Renal cortex interstitium (tissue), 11 donors: ENCODE measurements at regions not wholly inside any gene's neighbourhood (a gene's known extent, or its start where the extent isn't known, plus 50 kb on each side); places are given as distances from the start of the nearest gene placed in this dataset.

Experiments used
- DNase-seq, 11 donors: peaks; one replicate each; pipeline ENCODE4 v3.0.0-alpha.2; 2013; ENCODE audit warnings: low read depth in 9 of 11, low spot score in 4 of 11; ENCODE audit errors: extremely low read depth in 1 of 11

DNA sequence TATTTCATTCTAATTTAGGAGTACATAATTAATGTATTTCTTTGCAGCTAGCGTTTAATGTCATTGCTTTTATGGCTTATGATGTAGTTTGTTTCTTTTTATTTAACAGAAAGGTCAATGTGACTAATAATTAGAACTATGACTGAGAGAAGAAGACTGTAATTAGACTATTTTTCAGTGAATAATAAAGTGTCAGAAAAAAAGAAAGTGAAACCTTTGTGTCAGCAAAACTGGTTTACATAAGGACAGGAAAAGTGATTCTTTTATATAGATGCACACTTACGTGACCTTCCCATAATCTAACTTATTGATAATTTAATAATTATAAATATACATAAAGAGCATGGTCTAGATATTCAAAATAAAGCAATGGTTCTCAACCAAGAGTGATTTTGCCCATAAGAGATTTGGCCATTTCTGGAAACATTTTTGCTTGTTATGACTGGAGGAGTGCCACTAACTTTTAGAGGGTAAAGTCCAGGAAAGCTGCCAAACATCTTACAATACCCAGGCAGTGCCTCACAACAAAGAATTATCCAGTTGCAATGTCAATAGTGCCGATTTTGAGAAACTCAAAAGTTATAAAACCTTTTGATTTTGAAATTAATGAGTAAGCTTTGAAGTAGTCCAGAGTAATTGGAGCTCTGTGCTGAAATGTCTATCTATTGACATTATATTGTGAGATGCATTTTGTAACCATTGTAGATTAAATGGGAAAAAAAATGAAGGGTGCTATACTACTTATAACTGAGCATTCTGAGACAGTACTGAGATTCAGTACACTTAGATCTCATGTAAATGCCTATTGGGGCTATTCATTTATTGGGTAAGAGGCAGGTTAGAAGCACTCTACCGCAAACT lies 227.1 kb downstream of the C12orf50 start:
- no peak for DNase-seq

DNA sequence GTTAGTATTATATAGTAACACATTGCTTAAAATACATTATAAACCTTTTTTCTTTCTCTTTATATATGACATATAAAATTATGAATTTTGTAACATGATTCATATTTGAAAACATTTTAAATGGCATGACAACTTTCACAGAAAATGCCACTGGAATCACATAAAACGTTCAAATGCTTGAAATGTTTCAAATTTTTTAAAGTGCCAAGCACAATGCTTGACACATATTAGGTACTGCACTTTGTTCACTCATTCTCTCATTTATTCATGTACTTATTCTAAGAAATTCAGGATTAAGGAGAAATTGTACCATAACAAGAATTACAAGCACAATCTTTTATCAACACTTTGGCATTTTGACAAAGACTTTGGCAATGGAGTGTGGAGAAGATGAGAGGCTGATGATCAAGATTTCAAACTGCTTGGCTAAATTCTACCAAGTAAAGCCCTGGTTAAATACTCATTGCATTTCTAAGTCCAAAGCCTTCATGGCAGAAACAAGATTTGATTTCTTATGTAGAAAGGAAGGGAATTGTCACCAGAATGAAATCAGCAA lies 232.2 kb downstream of the C12orf50 start:
- no peak for DNase-seq

DNA sequence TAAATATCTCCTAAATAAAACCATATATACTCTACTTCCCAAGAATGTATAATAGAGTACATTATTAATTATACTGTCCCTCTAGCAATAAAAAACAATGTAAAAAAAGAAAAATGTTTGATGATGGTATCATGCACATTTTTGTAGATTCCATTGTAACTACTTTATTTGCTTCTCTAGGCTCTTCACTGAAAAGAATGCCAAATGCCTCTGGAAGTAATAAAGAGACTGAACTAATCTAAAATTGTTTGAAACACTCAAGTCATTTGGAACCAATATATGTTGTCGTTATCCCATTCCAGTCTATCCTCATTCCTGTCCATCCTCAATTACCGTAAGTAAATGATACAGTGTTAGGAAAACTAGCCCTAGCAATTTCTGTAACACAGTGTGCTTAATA lies 233.6 kb downstream of the C12orf50 start:
- DNase-seq, result no peak

DNA sequence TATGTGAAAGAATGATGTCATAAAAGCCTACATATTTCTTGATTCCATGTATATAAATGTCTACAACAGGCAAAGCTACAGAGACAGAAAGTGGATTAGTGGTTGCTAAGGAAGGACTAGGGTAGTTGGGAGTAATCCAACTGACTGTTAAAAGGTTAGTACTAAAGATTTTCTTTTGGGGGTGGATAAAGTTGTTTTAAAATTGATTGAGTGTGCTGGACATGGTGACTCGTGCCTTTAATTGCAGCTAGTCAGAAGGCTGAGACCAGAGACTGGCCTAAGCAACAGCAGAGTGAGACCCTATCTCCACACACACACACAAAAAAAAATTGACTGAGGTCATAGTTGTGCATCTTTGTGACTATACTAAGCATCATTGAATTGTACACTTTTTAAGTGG lies 234.3 kb downstream of the C12orf50 start:
- no peak for DNase-seq

DNA sequence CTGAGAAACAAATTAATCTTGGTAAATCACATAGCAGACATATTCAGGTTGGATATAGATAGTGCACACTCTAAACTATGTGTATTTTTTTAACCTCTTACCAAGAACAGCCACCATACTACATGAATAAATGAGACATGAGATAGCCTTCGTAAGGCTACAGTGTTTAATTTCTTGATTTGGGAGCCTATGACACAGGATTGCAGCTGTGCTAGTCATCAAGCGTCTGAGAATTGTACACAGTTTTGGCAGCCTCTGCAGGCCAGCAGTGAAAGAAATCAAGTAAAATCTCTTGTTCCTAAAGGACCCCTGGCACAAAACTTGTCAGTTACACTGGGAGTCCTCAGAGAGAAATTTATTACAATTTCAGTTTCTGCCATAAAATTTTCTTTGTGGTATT lies 236.1 kb downstream of the C12orf50 start:
- DNase-seq, result peak in 5 of 11 donors; percentile 20 to 43 (median 33)

DNA sequence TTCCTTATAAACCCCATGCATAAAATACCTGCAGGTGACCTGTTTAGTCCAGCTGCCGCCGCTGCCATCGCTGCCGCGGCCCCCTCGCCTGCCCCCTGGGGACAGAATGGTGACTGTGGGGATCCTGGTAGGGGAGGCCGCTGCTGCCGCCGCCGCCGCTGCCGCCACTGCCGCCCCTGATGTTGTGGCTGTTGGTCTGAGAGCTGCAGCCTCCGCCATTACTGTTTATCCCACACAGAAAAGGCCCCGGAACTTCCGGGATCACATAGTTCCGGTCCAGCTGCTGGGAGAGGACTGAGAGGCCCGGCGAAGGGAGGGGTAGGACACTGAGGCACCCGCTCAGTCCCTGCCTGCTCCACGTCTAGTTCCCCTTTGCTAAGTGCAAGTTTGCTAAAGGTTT lies 244.9 kb downstream of the C12orf50 start:
- no peak for DNase-seq

DNA sequence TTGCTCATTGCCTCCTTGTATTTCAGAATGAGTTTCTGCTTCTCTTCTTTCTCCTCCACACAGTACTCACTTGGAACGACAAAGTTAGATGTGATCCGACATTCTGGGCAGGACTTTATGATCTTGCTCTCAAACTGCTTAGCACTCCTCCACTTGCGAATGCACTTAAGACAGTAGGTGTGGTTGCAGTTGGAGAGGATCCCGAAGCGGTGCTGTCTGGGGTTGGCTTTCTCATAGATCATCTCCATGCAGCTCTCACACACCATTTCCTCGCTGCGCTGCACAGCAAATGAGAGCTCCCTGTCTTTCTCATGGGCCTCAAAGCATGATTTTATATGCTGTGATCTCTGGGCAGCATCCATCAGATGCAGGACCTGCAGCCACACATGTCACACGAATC lies 245.7 kb downstream of the C12orf50 start:
- DNase-seq, result no peak

DNA sequence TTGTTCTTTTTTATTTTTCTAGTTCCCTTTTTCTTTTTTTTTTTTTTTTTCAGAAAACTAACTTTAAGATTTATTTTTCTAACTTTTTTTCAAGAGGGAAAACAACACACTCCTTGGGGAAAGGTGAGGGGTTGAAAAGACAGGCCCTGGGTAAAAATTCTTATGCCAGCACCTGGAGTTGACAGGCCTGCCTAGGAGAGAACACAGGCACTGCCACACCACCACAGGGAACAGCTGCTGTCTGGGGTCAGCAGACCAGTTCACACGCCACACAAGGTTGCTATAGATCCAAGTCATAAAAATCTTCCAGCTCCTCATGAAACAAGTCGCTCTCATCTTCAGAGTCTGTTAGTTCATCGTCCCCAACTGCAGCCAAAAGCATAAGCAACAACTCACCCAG lies 246.4 kb downstream of the C12orf50 start:
- DNase-seq, result no peak

DNA sequence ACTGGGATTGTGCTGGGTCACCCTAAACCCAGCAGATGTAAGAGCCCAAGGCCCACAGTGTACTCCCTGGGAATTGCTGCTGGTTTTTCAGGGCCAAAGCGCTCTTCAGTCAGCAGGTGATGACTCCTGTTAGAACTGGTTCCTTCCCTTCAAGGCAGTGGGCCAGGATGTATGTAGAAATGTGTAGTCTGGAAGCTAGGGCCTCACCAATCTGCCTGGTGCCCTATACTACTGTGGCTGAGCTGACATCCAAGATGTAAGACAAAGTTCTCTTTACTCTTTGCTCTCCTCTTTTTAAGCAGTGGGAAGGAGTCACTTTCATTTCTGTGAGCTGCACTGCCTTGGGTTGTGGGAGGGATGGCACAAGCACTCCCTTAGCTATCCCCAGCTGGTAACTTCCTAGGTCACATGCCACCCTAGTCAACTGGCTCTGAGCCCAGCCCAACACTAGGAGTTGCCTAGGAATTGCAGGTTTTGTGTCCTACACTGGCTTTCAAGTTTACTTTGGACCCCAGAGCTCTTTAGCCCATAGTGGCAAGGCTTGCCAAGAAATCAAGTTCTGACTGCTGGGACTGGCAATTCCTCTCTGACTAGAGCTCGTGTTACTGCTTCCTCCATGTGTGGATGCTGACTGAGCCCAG lies 249.2 kb downstream of the C12orf50 start:
- DNase-seq, result no peak

DNA sequence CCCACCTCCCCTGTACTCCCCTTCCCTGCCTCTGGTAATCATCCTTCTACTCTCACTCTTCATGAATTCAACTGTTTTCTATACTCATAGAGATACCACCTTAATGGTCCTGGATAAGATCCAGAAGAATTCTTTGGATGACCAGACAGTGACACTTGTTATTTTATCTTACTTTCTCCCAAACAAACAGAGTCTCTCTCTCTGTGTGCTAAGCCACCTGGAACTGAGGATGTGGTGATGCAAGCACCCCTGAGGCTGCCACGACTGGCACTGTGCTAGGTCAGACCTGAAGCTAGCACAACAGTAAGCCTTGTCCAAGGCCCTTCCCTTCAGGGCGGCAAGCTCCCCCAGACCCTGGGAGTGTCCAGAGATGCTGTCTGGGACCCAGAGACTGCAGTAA lies 250.2 kb downstream of the C12orf50 start:
- DNase-seq, result no peak

DNA sequence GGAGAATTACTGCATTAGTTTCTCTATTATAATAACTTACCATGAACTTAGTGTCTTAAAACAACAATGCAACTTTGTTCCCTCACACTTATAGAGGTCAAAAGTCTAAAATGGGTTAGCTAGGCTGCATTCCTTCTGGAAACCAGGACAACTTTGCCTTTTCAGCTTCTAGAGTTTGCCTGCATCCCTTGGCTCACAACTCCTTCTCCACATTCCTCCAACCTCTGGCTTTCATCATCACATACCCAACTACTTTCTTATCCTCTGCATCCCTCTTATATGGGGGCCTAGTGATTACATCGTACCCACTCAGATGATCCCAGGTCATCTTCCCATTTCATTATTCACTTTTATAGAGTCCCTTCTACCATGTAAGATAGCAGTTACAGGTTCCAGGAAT lies 251.1 kb downstream of the C12orf50 start:
- no peak for DNase-seq

DNA sequence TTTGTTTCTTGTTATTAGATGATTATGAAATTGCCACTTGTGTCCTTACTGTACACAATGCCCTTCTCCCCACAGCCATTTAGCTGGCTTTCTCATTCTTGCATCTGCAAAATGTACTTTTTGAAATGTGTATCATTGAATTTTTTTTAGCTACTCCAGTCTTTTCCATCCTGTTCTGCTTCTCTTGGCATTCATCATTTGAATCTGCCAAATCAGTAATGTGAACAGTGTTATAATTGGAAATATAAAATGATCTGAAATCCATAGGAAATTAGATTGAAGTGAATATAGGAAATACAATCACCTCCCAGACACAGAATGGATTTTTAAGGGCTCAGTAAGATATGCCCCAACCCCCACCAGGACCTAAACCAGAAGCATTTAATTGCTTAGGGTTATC lies 253.4 kb downstream of the C12orf50 start:
- DNase-seq, result no peak

DNA sequence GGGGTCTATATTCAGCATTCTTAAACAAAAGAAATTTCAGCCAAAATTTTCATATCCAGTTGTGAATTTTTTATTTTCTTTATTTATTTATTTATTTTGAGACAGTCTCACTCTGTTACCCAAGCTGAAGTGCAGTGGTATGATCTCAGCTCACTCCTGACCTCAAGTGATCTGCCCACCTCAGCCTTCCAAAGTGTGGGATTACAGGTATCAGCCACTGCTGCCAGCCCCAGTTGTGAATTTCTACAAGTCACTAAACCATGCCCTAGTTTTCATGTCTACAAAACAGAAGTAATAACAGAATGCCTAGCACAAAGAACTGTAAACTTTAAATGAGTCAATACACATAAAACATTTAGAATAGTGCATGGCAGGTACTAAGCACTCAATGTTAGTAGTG lies 254.2 kb downstream of the C12orf50 start:
- DNase-seq, result no peak

DNA sequence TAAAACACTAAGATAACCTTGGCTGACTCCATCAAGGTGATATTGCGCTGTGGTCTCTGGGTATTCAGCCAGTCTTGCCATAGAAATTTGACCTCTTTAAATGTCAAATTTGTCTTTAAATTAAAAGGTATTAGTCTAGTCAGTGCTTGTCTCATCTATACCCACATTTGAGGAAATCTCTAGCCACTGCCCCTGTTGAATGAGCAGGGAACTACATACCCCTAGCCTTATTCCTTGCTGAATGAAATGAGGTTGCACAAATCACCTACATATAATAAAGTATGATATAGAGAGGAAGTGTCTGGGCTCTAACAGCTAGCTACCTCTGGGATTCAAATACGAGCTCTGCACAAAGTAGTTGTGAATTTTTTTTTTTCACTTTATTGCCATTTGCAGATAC lies 256.8 kb downstream of the C12orf50 start:
- no peak for DNase-seq

DNA sequence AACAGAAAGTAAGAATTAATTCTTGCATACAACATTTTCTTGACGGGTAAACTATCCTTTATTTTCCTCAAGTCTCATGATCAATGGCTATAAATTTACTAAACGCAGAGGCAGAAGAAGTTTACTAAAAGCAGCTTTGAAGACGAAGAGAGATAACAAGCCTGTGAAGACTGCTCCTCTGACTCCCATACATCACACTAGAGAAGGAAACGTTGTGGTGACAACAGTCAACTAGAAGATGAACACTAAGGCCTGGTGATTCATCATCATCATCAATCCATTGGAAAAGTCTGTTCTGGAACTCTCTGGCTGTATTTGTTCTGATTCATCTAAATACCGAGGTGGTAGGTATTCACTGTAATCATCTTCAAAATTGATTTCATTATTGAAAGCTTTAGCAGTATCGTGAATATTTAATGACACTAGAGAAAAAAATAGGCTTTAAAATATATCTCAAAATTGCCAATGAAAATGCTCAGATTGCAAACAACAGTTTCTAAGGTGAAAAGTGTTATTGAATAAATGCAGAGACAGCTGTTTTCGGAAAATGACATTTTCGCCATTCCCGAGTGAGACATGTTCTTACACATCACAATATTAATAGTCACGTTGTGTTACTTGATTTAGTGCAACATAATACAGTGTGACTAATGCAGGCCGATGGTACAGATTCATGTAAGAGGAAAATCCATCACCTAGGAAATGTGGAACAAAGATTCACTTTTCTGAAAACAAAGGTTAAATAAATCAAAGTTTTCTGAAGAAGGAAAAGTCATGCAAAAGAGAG lies 260.5 kb downstream of the C12orf50 start:
- no peak for DNase-seq

DNA sequence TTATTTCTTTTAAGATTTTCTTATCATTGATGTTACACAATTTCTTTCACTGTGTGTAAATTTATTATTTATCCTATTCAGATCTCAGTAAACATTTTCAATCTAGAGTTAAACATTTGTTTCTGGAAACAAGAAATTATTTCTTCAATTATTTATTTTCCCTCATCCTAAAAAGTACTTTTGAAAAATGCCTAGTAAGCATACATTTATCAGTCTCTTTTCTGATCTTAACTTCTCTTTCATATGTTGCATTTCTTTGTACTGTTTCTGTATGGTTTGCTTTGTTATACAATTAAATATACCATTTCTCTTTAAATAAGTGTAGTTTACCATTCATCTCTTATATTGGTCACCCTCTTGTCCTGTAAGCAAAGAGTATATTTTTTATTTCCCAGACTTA lies 263.2 kb downstream of the C12orf50 start:
- DNase-seq, result no peak

DNA sequence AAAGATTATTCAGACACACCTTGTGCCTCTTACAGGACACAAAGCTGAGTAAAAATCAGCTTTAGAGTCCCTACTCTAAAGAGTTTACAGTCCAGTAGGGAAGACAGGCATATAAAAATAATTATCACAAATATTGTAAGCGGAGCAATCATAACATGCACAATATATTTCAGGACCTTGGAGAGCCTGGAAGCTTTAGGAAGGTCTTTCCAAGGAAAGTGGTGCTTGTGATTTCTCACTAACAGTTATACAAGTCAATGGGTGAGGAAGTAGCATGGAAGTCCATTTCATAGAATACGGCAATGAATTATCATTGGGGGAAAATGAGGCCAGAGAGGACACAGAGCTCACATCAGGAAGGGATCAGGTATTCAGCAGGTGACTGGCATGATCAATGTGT lies 268.3 kb downstream of the C12orf50 start:
- DNase-seq, result no peak

DNA sequence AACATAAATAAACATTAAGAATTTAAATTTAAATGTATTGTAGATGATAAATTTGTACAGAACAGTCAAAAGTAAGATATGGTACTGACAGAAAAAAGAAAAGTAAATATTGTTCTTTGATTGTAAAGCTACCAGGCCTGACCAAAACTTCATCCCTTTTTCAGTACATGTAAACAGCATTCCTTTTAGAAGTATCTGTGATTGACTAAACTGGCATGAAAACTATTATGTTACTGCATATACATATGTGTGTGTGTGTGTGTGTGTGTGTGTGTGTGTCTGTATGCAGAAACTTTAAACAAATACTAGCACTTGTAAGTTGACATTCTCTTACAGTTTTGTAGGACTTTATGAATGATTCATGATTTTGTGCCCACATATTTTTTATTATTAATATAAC lies 270.9 kb downstream of the C12orf50 start:
- DNase-seq, result no peak

DNA sequence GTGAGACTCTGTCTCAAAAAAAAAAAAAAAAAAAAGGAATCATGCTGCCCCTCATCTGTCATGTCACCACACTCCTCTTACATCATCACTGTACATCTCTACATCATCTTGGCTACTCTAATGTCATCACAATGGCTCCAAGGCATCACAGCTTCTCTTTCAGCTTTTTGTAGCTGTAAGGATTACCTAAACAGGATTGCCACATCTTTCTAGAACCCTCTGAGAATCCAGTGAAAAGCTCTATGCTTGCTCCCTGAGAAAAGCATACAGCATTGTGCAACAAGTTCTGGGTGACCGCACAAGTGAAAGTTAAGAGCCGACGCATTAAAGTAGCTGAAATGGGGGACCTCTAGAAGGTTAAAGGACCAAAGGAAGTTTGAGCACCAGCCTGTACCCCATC lies 272.5 kb downstream of the C12orf50 start:
- DNase-seq, result no peak

DNA sequence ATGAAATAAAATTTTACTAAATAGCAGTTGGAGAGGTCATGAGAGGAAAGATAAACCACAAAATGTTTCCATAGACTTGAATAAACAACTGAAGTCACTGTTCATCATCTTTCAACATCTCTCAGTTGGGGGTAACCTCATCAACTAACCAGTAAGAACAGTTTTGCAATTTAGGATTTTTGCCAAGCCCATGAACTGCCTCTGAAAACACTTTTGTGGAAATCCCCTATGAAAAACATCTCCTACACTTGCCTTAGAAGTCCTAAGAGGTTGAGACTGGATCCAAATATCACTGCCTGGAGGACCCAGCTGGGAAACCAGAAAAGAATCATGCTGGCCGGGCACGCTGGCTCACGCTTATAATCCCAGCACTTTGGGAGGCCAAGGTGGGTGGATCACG lies 273.1 kb downstream of the C12orf50 start:
- no peak for DNase-seq
